AG10803 (cell line): ENCODE measurements at regions not wholly inside any gene's neighbourhood (a gene's known extent, or its start where the extent isn't known, plus 50 kb on each side); places are given as distances from the start of the nearest gene placed in this dataset.

Experiments
- DNase-seq: peaks from one replicate; pipeline ENCODE4 v3.0.0; 2010; ENCODE audit warnings: low read depth
- H3K4me3 ChIP-seq: 2 replicates; pipeline ENCODE4 v1.5.1; 2011; ENCODE audit warnings: mild to moderate bottlenecking, low read length, control low read depth
- CTCF ChIP-seq: conservative IDR thresholded peaks from 2 replicates; pipeline ENCODE4 v1.5.1; 2011; ENCODE audit warnings: mild to moderate bottlenecking, low read length, control low read depth, inconsistent platforms

- TF ChIP-seq CTCF = no peak
- H3K4me3 ChIP-seq = no peak overlapping the region
- no peak for DNase-seq
Observed at GRCh38 chr4:58214376-58214775, 1104.2 kb upstream of the IGFBP7 start.

- TF ChIP-seq CTCF = no peak
- no peak overlapping the region for H3K4me3 ChIP-seq
- no peak for DNase-seq
Observed at GRCh38 chr4:58209551-58209950, 1099.4 kb upstream of the IGFBP7 start.

GRCh38 chr4:58209001-58209400, 1098.8 kb upstream of the IGFBP7 start:
- TF ChIP-seq CTCF = no peak
- no peak overlapping the region for H3K4me3 ChIP-seq
- no peak for DNase-seq

- TF ChIP-seq CTCF = no peak
- no peak for DNase-seq
- no peak overlapping the region for H3K4me3 ChIP-seq
Observed at GRCh38 chr4:58205446-58206235, 1095.5 kb upstream of the IGFBP7 start.

GRCh38 chr4:58192217-58192616, 1082.0 kb upstream of the IGFBP7 start:
- TF ChIP-seq CTCF = no peak
- DNase-seq = no peak

GRCh38 chr4:58191109-58191508, 1080.9 kb upstream of the IGFBP7 start:
- DNase-seq = no peak
- H3K4me3 ChIP-seq = no peak overlapping the region
- TF ChIP-seq CTCF = no peak

More at GRCh38 chr4:58192217-58192616, 1082.0 kb upstream of the IGFBP7 start:
- H3K4me3 ChIP-seq = no peak overlapping the region

GRCh38 chr4:58188316-58188715, 1078.1 kb upstream of the IGFBP7 start:
- TF ChIP-seq CTCF = no peak
- no peak for DNase-seq

More at GRCh38 chr4:58188316-58188715, 1078.1 kb upstream of the IGFBP7 start:
- H3K4me3 ChIP-seq = no peak overlapping the region
